ENCODE measurements at regions not wholly inside any gene's neighbourhood (a gene's known extent, or its start where the extent isn't known, plus 50 kb on each side); places are given as distances from the start of the nearest gene placed in this dataset.

DNA sequence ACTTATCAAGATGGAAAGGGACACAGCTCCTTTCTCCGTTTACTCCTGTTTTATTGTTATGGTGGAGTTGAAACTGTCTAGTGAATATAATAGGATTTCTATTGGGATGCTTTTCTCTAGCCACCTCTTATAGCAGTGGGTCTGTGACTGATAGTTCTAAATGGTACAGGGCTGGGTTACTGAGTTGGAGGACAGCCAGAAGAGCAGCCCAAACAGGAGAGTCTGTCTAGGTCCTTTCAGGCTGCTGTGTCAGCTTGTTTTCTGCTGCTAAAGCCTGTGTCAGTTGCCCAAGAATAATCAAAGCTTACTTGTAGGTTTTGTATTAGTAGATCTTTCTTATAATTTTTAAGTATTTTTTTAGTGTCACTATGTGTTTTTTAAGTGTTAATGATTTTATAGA lies 356.0 kb upstream of the SEMA6A start:
- TF ChIP-seq, protein P1, sequence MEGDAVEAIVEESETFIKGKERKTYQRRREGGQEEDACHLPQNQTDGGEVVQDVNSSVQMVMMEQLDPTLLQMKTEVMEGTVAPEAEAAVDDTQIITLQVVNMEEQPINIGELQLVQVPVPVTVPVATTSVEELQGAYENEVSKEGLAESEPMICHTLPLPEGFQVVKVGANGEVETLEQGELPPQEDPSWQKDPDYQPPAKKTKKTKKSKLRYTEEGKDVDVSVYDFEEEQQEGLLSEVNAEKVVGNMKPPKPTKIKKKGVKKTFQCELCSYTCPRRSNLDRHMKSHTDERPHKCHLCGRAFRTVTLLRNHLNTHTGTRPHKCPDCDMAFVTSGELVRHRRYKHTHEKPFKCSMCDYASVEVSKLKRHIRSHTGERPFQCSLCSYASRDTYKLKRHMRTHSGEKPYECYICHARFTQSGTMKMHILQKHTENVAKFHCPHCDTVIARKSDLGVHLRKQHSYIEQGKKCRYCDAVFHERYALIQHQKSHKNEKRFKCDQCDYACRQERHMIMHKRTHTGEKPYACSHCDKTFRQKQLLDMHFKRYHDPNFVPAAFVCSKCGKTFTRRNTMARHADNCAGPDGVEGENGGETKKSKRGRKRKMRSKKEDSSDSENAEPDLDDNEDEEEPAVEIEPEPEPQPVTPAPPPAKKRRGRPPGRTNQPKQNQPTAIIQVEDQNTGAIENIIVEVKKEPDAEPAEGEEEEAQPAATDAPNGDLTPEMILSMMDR (conservative IDR thresholded peaks at IDR 0.05; ENCODE audit: low read length), result no peak
- no peak for TF ChIP-seq EZH2phosphoT487 (IDR thresholded peaks at IDR 0.05; ENCODE audit: borderline replicate concordance, low read depth, low read length)
